B cell (primary cell): ENCODE measurements at regions not wholly inside any gene's neighbourhood (a gene's known extent, or its start where the extent isn't known, plus 50 kb on each side); places are given as distances from the start of the nearest gene placed in this dataset.

Experiments
- ATAC-seq: fragments of 200-7000 bp; cut with Tn5 transposase; one replicate; pipeline ENCODE4 v1.10.0; 2021; ENCODE audit warnings: low read depth, mild to moderate bottlenecking, moderate number of reproducible peaks, moderate library complexity
- CTCF ChIA-PET: fragments of 350-600 bp; sonication (Branson Sonifier 250); formaldehyde crosslinking; loops from one replicate; lab custom pipeline; 2021; ENCODE audit warnings: antibody characterized with exemption, inconsistent platforms; lab: Charles Lee
- POLR2A ChIA-PET: fragments of 350-600 bp; sonication (Branson Sonifier 250); formaldehyde crosslinking; loops from one replicate; lab custom pipeline; 2021; ENCODE audit warnings: antibody characterized with exemption; lab: Charles Lee
- DNase-seq: peaks from one replicate; pipeline ENCODE4 v3.0.0; 2013
- H2AFZ ChIP-seq: 2 replicates; pipeline ENCODE4 v1.6.1; 2012; ENCODE audit warnings: mild to moderate bottlenecking, low read depth, low read length; ENCODE audit not compliant: insufficient read depth, poor library complexity, severe bottlenecking
- H3K27ac ChIP-seq, 2 donors: 1 replicate in 1 of 2; 2 replicates in 1 of 2; pipeline ENCODE4 v1.5.1; 2012 to 2013; ENCODE audit warnings: low read length in 2 of 2, mild to moderate bottlenecking in 2 of 2, moderate library complexity in 1 of 2
- H3K27me3 ChIP-seq, 4 experiments: fragments of 200-600 bp in 1 of 4; sonication (generic) in 1 of 4; replicated peaks in 1 of 4; 1 replicate in 2 of 4; 2 replicates in 2 of 4; pipeline versions ENCODE4 v1.6.1 to v1.7.0; 2013 to 2016; ENCODE audit warnings: low read length in 3 of 4, mild to moderate bottlenecking in 2 of 4, mixed read lengths in 1 of 4, moderate library complexity in 1 of 4; ENCODE audit not compliant: insufficient read depth in 4 of 4, control insufficient read depth in 3 of 4; ENCODE audit errors: control extremely low read depth in 1 of 4
- H3K36me3 ChIP-seq, 2 experiments: replicated peaks in 1 of 2; 1 replicate in 1 of 2; 2 replicates in 1 of 2; pipeline versions ENCODE4 v1.6.1 to v1.7.1; 2013; ENCODE audit warnings: low read length in 1 of 2; ENCODE audit not compliant: insufficient read depth in 2 of 2, control insufficient read depth in 1 of 2; ENCODE audit errors: control extremely low read depth in 1 of 2, extremely low read depth in 1 of 2
- H3K4me1 ChIP-seq, 2 donors: fragments of 200-600 bp in 1 of 2; sonication (generic) in 1 of 2; 1 replicate in 1 of 2; 2 replicates in 1 of 2; pipeline versions ENCODE4 v1.5.1 to v1.6.1; 2013 to 2017; ENCODE audit warnings: low read length in 2 of 2; ENCODE audit not compliant: control insufficient read depth in 2 of 2, insufficient read depth in 2 of 2
- H3K4me2 ChIP-seq: replicated peaks from 2 replicates; pipeline ENCODE3; 2012; ENCODE audit warnings: mild to moderate bottlenecking, low read depth, low read length; ENCODE audit not compliant: poor library complexity, severe bottlenecking
- H3K4me3 ChIP-seq, 5 experiments: fragments of 200-600 bp in 1 of 5; sonication (generic) in 1 of 5; 1 replicate in 3 of 5; 2 replicates in 2 of 5; pipeline versions ENCODE4 v1.5.1 to v1.7.0; 2011 to 2016; ENCODE audit warnings: low read length in 4 of 5, mild to moderate bottlenecking in 4 of 5, low read depth in 2 of 5, control low read depth in 1 of 5, moderate library complexity in 1 of 5; ENCODE audit not compliant: insufficient read depth in 1 of 5; ENCODE audit errors: control extremely low read depth in 1 of 5, extremely low read depth in 1 of 5
- H3K79me2 ChIP-seq: fragments of 200-600 bp; sonication (generic); one replicate; pipeline ENCODE4 v1.6.0; 2016; ENCODE audit warnings: low read length; ENCODE audit not compliant: control insufficient read depth, insufficient read depth
- H3K9ac ChIP-seq: fragments of 200-600 bp; sonication (generic); 2 replicates; pipeline ENCODE4 v1.6.1; 2017; ENCODE audit warnings: mild to moderate bottlenecking, low read length, moderate library complexity
- H3K9me3 ChIP-seq, 3 donors: one replicate each; pipeline versions ENCODE4 v1.6.1 to v1.7.1; 2013; ENCODE audit warnings: low read length in 2 of 3; ENCODE audit not compliant: control insufficient read depth in 2 of 3, insufficient read depth in 1 of 3; ENCODE audit errors: control extremely low read depth in 1 of 3
- H4K20me1 ChIP-seq: 2 replicates; pipeline ENCODE4 v1.6.0; 2012; ENCODE audit warnings: mild to moderate bottlenecking, low read length; ENCODE audit not compliant: insufficient read depth, control insufficient read depth, poor library complexity, severe bottlenecking
- H3K27ac Mint-ChIP-seq: one replicate; pipeline ENCODE4 v1.8.0; 2021; ENCODE audit warnings: mixed read lengths
- H3K27me3 Mint-ChIP-seq: one replicate; pipeline ENCODE4 v1.8.0; 2021; ENCODE audit warnings: mixed read lengths
- H3K4me1 Mint-ChIP-seq: one replicate; pipeline ENCODE4 v1.8.0; 2021; ENCODE audit warnings: mixed read lengths
- H3K4me3 Mint-ChIP-seq: one replicate; pipeline ENCODE4 v1.8.0; 2021; ENCODE audit warnings: mixed read lengths
- H3K9me3 Mint-ChIP-seq: one replicate; pipeline ENCODE4 v1.8.0; 2022; ENCODE audit warnings: mixed read lengths; ENCODE audit not compliant: insufficient read depth
- CTCF ChIP-seq: fragments of 200-600 bp; IDR thresholded peaks from one replicate; pipeline ENCODE4 v1.8.0; 2022; ENCODE audit warnings: antibody characterized with exemption, mild to moderate bottlenecking
- EZH2 ChIP-seq: IDR thresholded peaks from 2 replicates; pipeline ENCODE4 v1.6.1; 2012; ENCODE audit warnings: borderline replicate concordance, low read depth, mild to moderate bottlenecking, moderate library complexity, low read length; ENCODE audit not compliant: insufficient read depth, poor library complexity, severe bottlenecking
- WGBS: methylation state at CpG from one replicate; pipeline ENCODE4 v1.1.5; 2013; ENCODE audit warnings: missing lambda C conversion rate; ENCODE audit not compliant: insufficient coverage; 5-methylcytosine and 5-hydroxymethylcytosine counted together
- intact Hi-C: fragments of 100-400 bp; cut with micrococcal nuclease; formaldehyde crosslinking; loops from one replicate; pipeline ENCODE4 v1.10.0; 2022

GRCh38 chr13:110798081-110798994 lies 84.8 kb downstream of the ING1 start:
- TF ChIP-seq EZH2 (no peak), CTCF (no peak)
- H4K20me1 ChIP-seq, result no peaks in the 10 kb centered on the region
- H3K27ac Mint-ChIP-seq, result no peak overlapping the region
- H3K4me1 Mint-ChIP-seq, result peaks cover 3% of the 10 kb centered on the region
- no peaks in the 10 kb centered on the region for H3K79me2 ChIP-seq
- WGBS, result 87% methylated on average over 18 of the region's 18 CpGs
- no peaks in the 10 kb centered on the region for H3K9me3 Mint-ChIP-seq
- CTCF ChIA-PET, result no interaction called here
- H3K27ac ChIP-seq, result no peak overlapping the region
- no peak overlapping the region for H3K4me3 Mint-ChIP-seq
- H3K4me1 ChIP-seq, result no peaks in the 10 kb centered on the region
- H3K4me3 ChIP-seq, result no peak overlapping the region
- peaks cover 49% of the 10 kb centered on the region for H3K27me3 Mint-ChIP-seq
- ATAC-seq (no peak), DNase-seq (no peak)
- H3K4me2 ChIP-seq, result no peak overlapping the region
- H3K36me3 ChIP-seq, result no peaks in the 10 kb centered on the region
- no peak overlapping the region for H3K9ac ChIP-seq
- H2AFZ ChIP-seq, result no peak overlapping the region
- POLR2A ChIA-PET, result no interaction called here
- peaks cover 0 to 51% (median 15%) of the 10 kb centered on the region in 4 experiments for H3K27me3 ChIP-seq
- intact Hi-C loops, result no loop called here
- H3K9me3 ChIP-seq, result peaks cover 0 to 19% (median 9%) of the 10 kb centered on the region in 3 donors
